SK-N-SH treated with all-trans-retinoic acid at 6 μM for 48 hours (cell line): ENCODE measurements at regions not wholly inside any gene's neighbourhood (a gene's known extent, or its start where the extent isn't known, plus 50 kb on each side); places are given as distances from the start of the nearest gene placed in this dataset.

Source experiments
- ATAC-seq: fragments of 200-7000 bp; cut with Tn5 transposase; 3 replicates; pipeline ENCODE4 v1.9.1; 2020; ENCODE audit warnings: mild to moderate bottlenecking, moderate library complexity
- ARNTL ChIP-seq: fragments of 450-650 bp; formaldehyde crosslinking; IDR thresholded peaks from 2 replicates; pipeline ENCODE4 v1.5.0; 2020; ENCODE audit warnings: low read depth, mild to moderate bottlenecking, moderate library complexity, borderline replicate concordance
- BACH2 ChIP-seq: fragments of 250-450 bp; sonication (Bioruptor Pico); IDR thresholded peaks from 2 replicates; pipeline ENCODE4 v1.9.0; 2021; ENCODE audit warnings: mild to moderate bottlenecking, borderline replicate concordance
- ESRRG ChIP-seq: fragments of 250-450 bp; sonication (Bioruptor Pico); IDR thresholded peaks from 2 replicates; pipeline ENCODE4 v1.6.1; 2021; ENCODE audit warnings: mild to moderate bottlenecking
- GLIS3 ChIP-seq: fragments of 250-450 bp; sonication (Bioruptor Pico); IDR thresholded peaks from 2 replicates; pipeline ENCODE4 v1.5.0; 2020; ENCODE audit warnings: mild to moderate bottlenecking, moderate library complexity
- ISL1 ChIP-seq: fragments of 250-450 bp; sonication (Bioruptor Pico); IDR thresholded peaks from 2 replicates; pipeline ENCODE4 v2.1.2; 2022; ENCODE audit warnings: mild to moderate bottlenecking, moderate library complexity
- OSR1 ChIP-seq: fragments of 250-450 bp; sonication (Bioruptor Pico); IDR thresholded peaks from 2 replicates; pipeline ENCODE4 v1.8.0; 2022; ENCODE audit warnings: moderate library complexity, mild to moderate bottlenecking, inconsistent platforms
- PPARA ChIP-seq: fragments of 250-450 bp; sonication (Bioruptor Pico); IDR thresholded peaks from 2 replicates; pipeline ENCODE4 v1.5.0; 2020; ENCODE audit warnings: mild to moderate bottlenecking, borderline replicate concordance
- RARB ChIP-seq: fragments of 250-450 bp; sonication (Bioruptor Pico); IDR thresholded peaks from 2 replicates; pipeline ENCODE4 v1.8.0; 2021; ENCODE audit warnings: mild to moderate bottlenecking, moderate library complexity
- TCF4 ChIP-seq: fragments of 250-450 bp; sonication (Bioruptor Pico); IDR thresholded peaks from 2 replicates; pipeline ENCODE4 v1.8.0; 2021; ENCODE audit warnings: mild to moderate bottlenecking, moderate library complexity, borderline replicate concordance
- TOX ChIP-seq: fragments of 250-450 bp; sonication (Bioruptor Pico); IDR thresholded peaks from 2 replicates; pipeline ENCODE4 v1.8.0; 2021; ENCODE audit warnings: mild to moderate bottlenecking, moderate library complexity, borderline replicate concordance
- ZFP3 ChIP-seq: fragments of 250-450 bp; sonication (Bioruptor Pico); IDR thresholded peaks from 2 replicates; pipeline ENCODE4 v1.5.0; 2020; ENCODE audit warnings: mild to moderate bottlenecking, moderate library complexity
- ZFP30 ChIP-seq: fragments of 450-650 bp; formaldehyde crosslinking; IDR thresholded peaks from 2 replicates; pipeline ENCODE4 v1.5.0; 2022; ENCODE audit warnings: mild to moderate bottlenecking, moderate library complexity
- ZNF565 ChIP-seq: fragments of 450-650 bp; formaldehyde crosslinking; conservative IDR thresholded peaks from 2 replicates; pipeline ENCODE4 v1.5.0; 2020; ENCODE audit warnings: low read depth, mild to moderate bottlenecking, moderate library complexity
- ZNF70 ChIP-seq: fragments of 450-650 bp; formaldehyde crosslinking; IDR thresholded peaks from 2 replicates; pipeline ENCODE4 v1.5.0; 2020; ENCODE audit warnings: mild to moderate bottlenecking, moderate library complexity
- ZNF8 ChIP-seq: fragments of 450-650 bp; formaldehyde crosslinking; IDR thresholded peaks from 2 replicates; pipeline ENCODE4 v1.5.0; 2020; ENCODE audit warnings: mild to moderate bottlenecking, moderate library complexity
- TF ChIP-seq, protein P1 (sequence below): fragments of 250-450 bp; sonication (Bioruptor Pico); IDR thresholded peaks from 2 replicates; pipeline ENCODE4 v1.5.1; 2021; ENCODE audit warnings: mild to moderate bottlenecking, moderate library complexity
- TF ChIP-seq, protein P2 (sequence below): fragments of 250-450 bp; sonication (Bioruptor Pico); IDR thresholded peaks from 2 replicates; pipeline ENCODE4 v1.8.0; 2020; ENCODE audit warnings: mild to moderate bottlenecking, moderate library complexity, borderline replicate concordance
- TF ChIP-seq, protein P3 (sequence below): fragments of 250-450 bp; sonication (Bioruptor Pico); IDR thresholded peaks from 2 replicates; pipeline ENCODE4 v1.5.0; 2020; ENCODE audit warnings: mild to moderate bottlenecking, moderate library complexity
- TF ChIP-seq, protein P4 (sequence below): fragments of 250-450 bp; sonication (Bioruptor Pico); IDR thresholded peaks from 2 replicates; pipeline ENCODE4 v1.5.1; 2020; ENCODE audit warnings: low read depth, mild to moderate bottlenecking, moderate library complexity

DNA sequence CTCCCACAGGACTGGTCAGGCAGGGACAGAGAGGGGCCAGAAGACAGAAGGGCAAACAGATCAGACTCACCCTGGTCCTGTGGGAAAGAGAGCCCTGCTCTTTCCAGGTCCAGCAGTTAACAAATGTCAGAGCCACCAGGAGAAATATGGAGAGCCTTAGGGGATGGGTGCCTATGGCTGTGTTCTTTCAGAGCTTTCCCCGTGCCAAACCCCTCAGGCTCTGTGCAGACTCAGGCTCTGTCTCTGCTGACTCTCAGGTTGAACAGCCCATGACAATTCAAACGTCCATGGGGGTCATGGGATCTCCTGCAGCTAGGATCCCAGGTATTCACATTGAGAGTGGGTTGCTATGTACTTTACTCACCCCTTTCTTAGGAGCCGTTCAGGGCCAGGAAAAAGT, 120.8 kb upstream of the ERBB4 start:
- TF ChIP-seq GLIS3 (no peak), ZNF70 (CRISPR knock-in tag) (no peak)
- TF ChIP-seq, protein P1, sequence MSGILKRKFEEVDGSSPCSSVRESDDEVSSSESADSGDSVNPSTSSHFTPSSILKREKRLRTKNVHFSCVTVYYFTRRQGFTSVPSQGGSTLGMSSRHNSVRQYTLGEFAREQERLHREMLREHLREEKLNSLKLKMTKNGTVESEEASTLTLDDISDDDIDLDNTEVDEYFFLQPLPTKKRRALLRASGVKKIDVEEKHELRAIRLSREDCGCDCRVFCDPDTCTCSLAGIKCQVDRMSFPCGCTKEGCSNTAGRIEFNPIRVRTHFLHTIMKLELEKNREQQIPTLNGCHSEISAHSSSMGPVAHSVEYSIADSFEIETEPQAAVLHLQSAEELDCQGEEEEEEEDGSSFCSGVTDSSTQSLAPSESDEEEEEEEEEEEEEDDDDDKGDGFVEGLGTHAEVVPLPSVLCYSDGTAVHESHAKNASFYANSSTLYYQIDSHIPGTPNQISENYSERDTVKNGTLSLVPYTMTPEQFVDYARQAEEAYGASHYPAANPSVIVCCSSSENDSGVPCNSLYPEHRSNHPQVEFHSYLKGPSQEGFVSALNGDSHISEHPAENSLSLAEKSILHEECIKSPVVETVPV (CRISPR knock-in tag), result no peak

DNA sequence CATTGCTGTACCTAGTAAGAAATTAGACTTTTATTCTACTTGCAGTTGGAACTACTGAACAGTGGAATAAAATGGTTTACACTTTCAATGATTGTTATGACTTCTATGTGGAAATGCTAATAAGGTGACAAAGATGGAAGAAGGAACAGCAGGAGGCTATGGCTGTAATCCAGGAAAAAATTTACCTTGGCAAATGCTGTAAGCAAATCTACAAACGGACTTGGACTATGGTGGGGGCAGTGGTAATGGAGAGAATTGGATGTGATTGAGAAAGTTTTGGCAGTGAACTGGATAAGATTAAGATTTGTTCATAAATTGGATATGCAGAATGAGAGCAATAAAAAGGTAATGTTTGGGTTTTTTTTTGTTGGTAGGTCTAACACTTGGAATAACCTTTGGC, 111.0 kb upstream of the ERBB4 start:
- no peak for ATAC-seq
- TF ChIP-seq, protein P2, sequence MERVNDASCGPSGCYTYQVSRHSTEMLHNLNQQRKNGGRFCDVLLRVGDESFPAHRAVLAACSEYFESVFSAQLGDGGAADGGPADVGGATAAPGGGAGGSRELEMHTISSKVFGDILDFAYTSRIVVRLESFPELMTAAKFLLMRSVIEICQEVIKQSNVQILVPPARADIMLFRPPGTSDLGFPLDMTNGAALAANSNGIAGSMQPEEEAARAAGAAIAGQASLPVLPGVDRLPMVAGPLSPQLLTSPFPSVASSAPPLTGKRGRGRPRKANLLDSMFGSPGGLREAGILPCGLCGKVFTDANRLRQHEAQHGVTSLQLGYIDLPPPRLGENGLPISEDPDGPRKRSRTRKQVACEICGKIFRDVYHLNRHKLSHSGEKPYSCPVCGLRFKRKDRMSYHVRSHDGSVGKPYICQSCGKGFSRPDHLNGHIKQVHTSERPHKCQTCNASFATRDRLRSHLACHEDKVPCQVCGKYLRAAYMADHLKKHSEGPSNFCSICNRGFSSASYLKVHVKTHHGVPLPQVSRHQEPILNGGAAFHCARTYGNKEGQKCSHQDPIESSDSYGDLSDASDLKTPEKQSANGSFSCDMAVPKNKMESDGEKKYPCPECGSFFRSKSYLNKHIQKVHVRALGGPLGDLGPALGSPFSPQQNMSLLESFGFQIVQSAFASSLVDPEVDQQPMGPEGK (CRISPR knock-in tag), result no peak
- no peak for TF ChIP-seq ZFP30 (CRISPR knock-in tag)
- no peak for TF ChIP-seq ZFP3 (CRISPR knock-in tag)
- TF ChIP-seq TOX (CRISPR knock-in tag), result no peak
- TF ChIP-seq RARB (CRISPR knock-in tag), result no peak
- TF ChIP-seq ISL1, result no peak
- no peak for TF ChIP-seq ZNF565 (CRISPR knock-in tag)
- TF ChIP-seq OSR1 (CRISPR knock-in tag), result no peak
- no peak for TF ChIP-seq ZNF70 (CRISPR knock-in tag)
- TF ChIP-seq BACH2 (CRISPR knock-in tag), result no peak
- no peak for TF ChIP-seq GLIS3
- no peak for TF ChIP-seq ARNTL
- no peak for TF ChIP-seq ESRRG (CRISPR knock-in tag)
- TF ChIP-seq, protein P1 (CRISPR knock-in tag), result no peak
- TF ChIP-seq TCF4 (CRISPR knock-in tag), result no peak
- no peak for TF ChIP-seq ZNF8 (CRISPR knock-in tag)
- TF ChIP-seq, protein P3, sequence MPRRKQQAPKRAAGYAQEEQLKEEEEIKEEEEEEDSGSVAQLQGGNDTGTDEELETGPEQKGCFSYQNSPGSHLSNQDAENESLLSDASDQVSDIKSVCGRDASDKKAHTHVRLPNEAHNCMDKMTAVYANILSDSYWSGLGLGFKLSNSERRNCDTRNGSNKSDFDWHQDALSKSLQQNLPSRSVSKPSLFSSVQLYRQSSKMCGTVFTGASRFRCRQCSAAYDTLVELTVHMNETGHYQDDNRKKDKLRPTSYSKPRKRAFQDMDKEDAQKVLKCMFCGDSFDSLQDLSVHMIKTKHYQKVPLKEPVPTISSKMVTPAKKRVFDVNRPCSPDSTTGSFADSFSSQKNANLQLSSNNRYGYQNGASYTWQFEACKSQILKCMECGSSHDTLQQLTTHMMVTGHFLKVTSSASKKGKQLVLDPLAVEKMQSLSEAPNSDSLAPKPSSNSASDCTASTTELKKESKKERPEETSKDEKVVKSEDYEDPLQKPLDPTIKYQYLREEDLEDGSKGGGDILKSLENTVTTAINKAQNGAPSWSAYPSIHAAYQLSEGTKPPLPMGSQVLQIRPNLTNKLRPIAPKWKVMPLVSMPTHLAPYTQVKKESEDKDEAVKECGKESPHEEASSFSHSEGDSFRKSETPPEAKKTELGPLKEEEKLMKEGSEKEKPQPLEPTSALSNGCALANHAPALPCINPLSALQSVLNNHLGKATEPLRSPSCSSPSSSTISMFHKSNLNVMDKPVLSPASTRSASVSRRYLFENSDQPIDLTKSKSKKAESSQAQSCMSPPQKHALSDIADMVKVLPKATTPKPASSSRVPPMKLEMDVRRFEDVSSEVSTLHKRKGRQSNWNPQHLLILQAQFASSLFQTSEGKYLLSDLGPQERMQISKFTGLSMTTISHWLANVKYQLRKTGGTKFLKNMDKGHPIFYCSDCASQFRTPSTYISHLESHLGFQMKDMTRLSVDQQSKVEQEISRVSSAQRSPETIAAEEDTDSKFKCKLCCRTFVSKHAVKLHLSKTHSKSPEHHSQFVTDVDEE, result no peak

More for the DNA sequence above, 120.8 kb upstream of the ERBB4 start:
- ATAC-seq, result no peak

DNA sequence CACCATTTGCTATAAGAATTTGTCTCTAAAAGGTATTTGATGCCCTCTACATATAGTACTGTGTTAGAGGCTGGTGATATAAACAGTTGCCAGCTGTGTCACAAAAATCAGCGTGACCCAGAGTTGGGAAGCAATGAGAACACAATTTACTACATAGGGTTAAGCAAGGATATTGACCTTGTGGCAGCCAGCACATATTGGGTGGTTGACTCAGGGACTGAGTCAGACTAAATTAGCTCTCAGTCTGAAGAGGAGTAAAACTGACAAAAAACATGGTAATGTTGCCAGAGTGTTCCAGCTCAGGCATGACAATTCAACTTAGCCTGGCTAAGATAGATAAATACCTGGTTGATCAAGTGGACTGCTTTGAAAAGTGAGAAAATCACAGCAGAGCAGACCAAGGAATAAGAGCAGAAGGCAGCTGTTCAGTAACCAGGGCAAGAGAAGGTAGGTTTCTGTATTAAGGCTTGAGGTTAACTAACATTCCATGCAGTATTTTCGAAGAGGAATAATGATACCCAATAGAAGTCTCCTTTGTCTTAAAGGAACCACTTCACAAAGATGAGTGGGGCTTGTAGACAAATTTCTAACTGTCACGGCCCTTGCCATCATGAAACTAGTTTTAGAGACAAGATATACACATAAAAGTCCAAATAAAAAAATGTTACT, 108.2 kb upstream of the ERBB4 start:
- no peak for TF ChIP-seq ARNTL
- no peak for TF ChIP-seq ZNF565 (CRISPR knock-in tag)
- TF ChIP-seq, protein P1 (CRISPR knock-in tag), result no peak
- TF ChIP-seq PPARA (CRISPR knock-in tag), result no peak
- no peak for TF ChIP-seq GLIS3
- TF ChIP-seq ZNF8 (CRISPR knock-in tag), result no peak
- TF ChIP-seq TOX (CRISPR knock-in tag), result no peak
- no peak for TF ChIP-seq ISL1
- TF ChIP-seq ESRRG (CRISPR knock-in tag), result no peak
- no peak for TF ChIP-seq ZFP3 (CRISPR knock-in tag)
- TF ChIP-seq BACH2 (CRISPR knock-in tag), result no peak
- TF ChIP-seq ZNF70 (CRISPR knock-in tag), result no peak
- TF ChIP-seq, protein P3, result no peak
- TF ChIP-seq, protein P4, sequence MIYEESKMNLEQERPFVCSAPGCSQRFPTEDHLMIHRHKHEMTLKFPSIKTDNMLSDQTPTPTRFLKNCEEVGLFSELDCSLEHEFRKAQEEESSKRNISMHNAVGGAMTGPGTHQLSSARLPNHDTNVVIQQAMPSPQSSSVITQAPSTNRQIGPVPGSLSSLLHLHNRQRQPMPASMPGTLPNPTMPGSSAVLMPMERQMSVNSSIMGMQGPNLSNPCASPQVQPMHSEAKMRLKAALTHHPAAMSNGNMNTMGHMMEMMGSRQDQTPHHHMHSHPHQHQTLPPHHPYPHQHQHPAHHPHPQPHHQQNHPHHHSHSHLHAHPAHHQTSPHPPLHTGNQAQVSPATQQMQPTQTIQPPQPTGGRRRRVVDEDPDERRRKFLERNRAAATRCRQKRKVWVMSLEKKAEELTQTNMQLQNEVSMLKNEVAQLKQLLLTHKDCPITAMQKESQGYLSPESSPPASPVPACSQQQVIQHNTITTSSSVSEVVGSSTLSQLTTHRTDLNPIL, result no peak
- TF ChIP-seq, protein P2 (CRISPR knock-in tag), result no peak

More for the DNA sequence above, 108.2 kb upstream of the ERBB4 start:
- peak; percentile 82 for ATAC-seq
